NCI-H69 (cell line): ENCODE measurements at regions not wholly inside any gene's neighbourhood (a gene's known extent, or its start where the extent isn't known, plus 50 kb on each side); places are given as distances from the start of the nearest gene placed in this dataset.
A peak's percentile ranks its signal among the peaks of the same experiment; 100 is the strongest.
"Not testable (repeated sequence)": the region's sequence is repeated elsewhere in the genome, so short reads cannot be mapped to it uniquely, and the experiment has no call there.

Experiments used
- DNase-seq: peaks from one replicate; lab custom pipeline; 2025; lab: John Stamatoyannopoulos, UW

- peak; percentile 83 for DNase-seq
Observed at GRCh38 chr12:111248236-111249017, 120.5 kb downstream of the PHETA1 start.

DNA sequence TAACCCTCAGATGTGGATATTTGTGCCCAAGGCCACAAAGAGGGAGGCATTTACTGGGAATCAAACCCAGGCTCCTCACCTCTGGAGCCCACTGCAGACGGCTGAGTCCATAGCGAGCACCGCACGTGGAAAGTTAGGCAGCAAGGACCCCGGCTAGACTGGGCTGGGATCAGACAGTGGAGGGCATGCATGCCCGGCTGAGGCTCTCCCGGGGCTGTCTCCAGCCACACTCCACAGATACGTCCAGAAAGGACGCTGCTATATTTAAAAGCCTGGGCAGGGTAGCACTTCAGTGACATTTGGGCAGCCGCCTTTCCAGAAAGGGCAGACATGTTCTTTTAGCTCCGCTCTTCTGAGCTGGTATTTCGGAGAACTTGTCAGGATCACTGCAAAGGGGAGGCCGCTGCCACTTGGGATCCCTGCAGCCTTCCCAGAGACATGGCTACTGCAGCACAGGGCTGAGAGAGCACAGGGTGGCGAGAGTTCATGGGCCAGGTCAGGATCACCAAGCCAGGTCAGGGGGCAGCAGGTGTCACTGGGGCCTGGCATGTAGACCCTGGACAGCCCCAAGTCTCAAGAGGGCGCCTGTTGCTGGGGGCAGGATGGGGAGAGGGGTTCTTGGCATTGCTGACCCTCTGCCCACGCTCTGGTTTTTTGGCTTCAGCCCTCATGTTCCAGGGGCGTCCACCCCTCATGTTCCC, 121.7 kb downstream of the PHETA1 start:
- DNase-seq, result no peak

DNA sequence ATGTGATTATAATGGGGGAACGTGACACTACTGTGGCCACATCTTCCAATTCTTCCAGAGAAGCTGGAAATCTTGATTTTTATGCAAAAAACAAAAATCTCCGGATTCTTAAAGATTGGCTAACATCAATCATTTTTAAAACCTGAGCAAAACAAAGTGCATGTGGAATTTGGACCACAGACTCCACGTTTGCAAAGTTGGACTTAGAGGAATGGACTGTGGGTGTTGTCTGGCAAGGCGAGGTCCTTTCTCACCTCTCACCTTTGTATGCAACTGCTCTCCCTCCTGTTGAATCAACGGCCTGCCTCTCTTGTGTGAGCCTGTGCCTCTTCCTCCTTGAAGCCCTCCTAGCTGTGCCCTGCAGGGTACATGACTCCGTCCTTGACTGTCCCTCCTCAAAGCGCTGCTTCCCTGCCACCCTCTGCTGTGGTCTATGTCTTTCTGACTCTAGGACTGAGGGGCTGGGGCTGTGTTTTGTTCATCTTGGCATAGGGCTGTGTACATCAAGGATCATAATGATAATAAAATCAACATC, 122.4 kb downstream of the PHETA1 start:
- DNase-seq, result no peak

DNA sequence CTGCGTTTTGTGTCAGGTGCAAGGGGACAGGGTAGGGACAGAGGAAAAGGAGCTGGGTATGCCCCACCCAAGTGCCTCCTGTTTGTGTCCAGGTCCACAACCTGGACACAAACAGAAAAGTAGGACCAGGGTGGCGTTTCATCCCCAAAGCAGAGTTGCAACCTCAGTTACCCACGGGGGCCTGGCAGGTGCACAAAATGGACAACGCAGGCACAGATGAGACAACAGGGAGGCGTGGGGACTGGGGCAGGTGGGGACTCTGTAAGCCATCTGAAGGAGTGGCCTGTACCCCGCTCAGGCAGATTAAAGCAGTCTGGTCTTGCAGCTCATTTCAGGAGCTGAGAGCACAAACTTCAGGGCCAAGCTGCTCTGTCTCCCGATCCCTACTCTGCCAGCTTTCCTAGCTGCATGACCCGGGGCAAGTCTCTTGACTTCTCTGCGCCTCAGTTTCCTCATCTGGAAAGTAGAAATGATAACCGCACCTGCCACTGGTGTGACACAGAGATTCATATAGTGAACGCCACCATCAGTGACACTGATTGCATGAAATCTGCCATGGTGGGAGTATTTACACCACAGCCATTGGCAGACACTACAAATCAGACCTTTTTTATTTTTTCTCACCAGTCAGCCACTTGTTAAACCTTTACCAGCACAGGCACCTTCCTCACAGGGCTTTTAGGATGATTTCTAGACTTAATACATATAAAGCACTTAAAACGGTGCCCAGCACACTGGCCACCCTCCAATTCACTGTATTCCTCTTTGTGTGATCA, 123.0 kb downstream of the PHETA1 start:
- no peak for DNase-seq

DNA sequence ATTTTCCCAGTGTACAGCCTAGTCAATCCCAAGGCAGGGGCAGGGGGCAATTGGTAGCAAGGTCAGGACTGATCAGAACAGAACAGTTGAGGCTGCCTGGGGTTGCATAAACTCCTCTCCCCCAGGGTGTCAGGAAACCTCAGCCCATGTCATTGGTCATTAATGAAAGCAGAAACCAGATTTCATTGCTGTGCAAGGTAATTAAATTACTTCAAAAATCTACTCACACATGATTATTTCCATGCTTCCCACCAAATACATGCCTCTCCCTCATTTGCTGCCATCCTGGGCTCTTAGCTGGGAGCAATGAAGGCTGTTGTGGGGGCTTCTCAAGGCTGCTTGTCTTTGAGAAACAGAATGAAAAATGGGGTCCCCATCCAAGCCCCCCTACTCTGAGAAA, 124.2 kb downstream of the PHETA1 start:
- no peak for DNase-seq

DNA sequence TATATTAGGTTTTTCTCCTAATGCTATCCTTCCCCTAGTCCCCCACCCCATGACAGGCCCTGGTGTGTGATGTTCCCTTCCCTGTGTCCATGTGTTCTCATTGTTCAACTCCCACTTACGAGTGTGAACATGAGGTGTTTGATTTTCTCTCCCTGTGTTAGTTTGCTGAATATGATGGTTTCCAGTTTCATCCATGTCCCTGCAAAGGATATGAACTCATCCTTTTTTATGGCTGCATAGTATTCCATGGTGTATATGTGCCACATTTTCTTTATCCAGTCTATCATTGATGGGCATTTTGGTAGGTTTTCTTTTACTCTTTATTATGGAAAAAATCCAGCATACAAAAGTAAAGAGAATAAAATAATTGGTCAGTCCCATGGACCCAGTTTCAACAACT, 126.1 kb downstream of the PHETA1 start:
- not testable (repeated sequence) for DNase-seq

- peak; percentile 18 for DNase-seq
Observed at GRCh38 chr12:111242184-111242583, 126.7 kb downstream of the PHETA1 start.

DNA sequence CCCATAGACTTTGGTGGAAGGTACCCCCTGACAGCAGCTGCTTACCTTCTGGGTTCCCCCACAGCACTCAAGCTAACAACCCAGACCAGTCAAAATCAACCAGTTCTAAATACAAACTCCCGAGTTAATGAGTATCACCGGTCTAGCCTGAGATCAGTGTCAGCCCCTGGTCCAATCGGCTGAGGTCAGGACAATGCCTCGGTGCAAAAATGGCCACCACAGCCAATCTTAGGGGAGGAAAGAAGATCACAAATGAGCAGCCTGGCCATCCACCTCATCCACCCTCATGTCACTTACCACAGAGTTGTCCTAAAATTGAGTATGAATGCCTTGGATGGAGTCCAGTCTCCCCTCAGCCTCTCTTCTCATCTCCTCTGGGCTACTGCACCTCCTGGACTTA, 128.5 kb downstream of the PHETA1 start:
- DNase-seq, result no peak

GRCh38 chr12:111239235-111239634, 129.7 kb downstream of the PHETA1 start:
- DNase-seq, result no peak

DNA sequence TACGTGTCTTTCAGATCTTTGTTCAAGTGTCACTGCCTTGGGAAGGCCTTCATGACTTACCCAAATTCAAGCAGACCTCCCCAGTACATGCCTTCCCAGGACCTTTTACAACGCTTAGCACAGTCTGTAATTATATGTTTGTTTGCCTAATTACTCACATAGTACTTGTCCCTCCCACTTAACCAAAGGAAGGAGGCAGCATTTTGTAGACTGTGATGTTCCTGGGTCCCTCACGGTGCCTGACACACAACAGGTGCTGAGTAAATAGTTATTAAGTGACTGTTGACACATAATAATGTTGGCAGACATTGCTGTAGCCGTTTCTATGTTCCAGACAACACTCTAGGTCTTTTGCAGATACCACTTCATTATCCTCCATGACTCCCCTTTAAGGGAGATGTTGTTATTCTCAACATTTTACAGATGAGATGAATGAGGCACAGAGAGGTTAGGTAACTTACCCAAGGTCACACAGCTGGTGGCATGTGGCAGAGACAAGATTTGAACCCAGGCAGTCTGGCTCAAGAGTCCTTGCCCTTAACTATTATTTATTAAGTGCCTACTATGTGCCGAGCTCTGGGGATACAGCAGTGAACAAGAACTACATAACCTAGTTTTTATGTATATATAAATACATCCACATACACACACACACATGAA, 130.7 kb downstream of the PHETA1 start:
- peak; percentile 96 for DNase-seq

DNA sequence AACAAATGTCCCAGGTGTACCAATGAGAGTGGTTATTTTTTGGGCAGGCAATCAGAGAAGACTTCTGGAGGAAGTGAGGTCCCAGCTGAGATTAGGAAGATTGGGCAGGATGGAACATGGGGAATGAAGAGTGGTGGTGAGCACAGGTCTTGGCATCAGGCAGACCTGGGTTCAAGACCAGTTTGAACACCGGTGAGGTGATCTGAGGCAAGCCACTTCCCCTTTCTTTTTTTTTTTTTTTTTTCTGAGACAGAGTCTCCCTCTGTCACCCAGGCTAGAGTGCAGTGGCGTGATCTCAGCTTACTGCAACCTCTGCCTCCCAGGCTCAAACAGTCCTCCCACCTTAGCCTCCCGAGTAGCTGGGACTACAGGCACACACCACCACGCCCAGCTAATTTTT, 134.4 kb downstream of the PHETA1 start:
- not testable (repeated sequence) for DNase-seq

DNA sequence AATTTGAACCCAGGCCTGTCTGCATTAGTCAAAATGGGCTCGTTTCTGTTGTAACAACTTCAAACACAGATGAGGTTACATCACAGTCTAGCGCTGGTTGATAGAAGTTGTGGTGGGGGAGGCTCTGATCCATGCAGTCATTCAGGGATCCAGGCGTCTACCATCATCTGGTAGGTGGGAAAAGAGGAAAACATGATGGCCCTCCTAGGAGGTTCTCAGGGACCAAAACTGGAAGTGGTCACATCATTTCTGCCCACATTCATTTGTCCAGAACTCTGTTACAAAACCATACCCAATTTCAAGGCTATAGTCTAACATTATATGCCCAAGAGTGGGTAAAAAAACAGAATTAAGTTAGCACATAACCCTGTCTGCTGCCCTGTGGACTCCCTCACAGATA, 135.1 kb downstream of the PHETA1 start:
- DNase-seq, result no peak

DNA sequence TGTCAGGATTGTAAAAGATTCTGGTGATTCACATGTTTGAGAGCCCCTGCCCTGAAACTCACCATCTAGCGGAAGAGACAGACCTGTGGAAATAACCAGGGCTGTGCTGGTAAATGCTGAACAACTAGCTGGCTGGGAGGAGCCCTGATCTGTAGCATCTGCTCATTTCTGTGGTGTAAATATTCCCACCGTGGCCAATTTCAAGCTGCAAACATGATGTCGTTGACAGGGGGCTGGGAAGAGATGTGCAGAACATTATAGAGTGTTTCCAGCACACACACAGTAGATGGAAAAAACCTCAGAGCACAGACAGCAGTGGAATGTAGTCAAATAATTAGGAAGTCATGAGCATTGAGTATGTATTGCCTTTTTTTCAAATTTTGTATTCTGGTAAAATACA, 138.2 kb downstream of the PHETA1 start:
- DNase-seq, result no peak

- no peak for DNase-seq
Observed at GRCh38 chr12:111228916-111229666, 139.8 kb downstream of the PHETA1 start.

DNA sequence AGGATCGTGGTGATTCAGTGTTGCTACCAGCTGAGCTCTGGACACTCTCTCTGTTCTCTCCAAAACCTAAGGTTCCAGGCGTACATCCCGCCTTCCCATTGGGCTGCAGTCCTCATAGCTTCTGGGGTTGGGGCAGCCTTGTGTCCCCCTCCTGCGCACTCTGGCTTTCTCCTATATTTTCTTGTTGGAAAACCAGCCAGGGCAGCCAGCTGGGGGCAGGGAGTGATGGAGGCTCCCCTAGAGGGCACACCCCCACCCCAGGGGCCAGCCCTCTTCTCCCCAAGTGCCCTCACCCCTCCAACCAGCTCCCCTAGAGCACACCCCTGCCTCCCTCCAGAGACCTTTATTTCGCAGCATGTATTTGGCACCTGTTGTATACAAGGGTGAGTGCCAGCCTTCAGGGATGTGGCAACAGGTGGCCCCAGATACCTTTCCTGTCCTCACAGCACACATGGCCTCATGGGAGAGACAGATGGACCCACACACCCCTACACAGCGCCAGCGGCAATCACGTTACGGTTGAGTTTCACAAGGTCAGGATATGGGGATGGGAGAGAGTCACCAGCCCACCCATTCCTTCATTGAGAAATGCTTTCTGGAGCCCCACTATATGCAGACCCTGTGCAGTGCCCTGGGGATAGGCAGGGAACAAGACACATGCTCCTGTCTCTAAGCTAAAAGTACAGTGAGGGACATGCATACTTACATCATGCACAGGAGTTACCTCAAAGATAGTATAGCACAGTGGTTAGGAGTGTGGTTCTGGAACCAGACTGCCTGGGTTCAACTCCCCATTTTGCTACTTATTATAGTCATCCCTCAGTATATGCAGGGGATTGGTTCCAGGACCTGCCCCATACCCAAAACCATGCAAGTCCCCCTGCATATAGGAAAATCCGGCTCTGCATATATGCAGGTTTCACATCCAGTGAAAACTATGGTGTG, 141.1 kb downstream of the PHETA1 start:
- peak; percentile 48 for DNase-seq

DNA sequence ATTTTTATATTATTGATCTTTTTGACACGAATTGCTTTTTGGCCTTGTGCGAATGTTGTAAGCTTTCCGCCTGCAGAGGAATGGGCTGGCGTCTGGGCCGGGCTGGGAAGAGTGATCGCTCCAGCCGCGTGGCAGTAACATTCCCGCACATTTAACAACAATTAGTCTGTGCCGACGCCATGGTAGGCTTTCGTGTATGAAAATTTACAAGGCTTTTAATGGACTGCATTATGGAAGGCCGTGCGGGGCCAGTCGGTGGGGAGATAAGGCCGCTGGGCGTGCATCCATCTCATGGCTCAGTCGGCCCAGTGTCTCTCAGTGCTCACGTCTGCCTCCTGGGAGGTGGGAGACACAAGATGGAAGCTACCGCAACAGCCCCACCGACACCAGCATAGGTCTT, 142.2 kb downstream of the PHETA1 start:
- no peak for DNase-seq

GRCh38 chr12:111225307-111225706, 143.6 kb downstream of the PHETA1 start:
- DNase-seq, result no peak

DNA sequence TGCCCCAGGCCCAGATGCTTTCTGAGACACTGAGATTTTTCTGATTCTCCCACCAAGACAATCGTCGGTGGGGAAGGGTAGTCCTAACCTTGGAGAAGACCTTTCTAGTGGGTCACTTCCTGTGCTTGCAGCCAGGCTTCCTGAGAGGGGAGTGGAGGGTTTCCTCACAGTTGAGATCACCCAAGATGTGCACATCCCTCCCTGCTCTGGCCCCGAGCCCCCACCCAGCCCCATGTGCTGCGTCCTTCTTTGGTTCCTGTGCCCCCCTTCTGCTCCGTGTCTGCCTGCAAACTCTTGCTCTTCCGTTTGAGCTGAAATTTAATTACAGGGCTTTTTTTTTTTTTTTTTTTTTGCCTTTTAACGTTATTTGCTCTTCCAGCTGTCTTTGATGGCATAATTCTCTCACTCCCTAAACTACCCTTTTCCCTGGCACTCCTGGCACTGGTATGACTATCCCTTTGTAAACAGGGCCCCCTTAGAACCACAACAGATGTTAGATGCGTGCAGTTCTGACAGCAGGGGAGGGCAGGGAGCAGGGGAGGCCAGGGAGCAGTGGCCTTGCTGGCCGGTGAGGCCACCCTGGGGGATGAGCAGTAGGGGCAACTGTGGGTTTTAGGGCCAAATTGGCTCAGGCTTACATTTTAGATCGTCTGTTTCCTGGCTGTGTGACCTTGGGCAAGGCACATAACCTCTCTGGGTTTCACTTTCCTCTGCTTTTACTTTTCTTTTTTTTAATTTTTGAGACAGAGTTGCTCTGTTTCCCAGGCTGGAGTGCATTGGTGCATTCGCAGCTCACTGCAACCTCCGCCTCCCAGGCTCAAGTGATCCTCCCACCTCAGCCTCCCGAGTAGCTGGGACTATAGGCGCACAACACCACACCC, 144.5 kb downstream of the PHETA1 start:
- DNase-seq, result peak; percentile 96

DNA sequence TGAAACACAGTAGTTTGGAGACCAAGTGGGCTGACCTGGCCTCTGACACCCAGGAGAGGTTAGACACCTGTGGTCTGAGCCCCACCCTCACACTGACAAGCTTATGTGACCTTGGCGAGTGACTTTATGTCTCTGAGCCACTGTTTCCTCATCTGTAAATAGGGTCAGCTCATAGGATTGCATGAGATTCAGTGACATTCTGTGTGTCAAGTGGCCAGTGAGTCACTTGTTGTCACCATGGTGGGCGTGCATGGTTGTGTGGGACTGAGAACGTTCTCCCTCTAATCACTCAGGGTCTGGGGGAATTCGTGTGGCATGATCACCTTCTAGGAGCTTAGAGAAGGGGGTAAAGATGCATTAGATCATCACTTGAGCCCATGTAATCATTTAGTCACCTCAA, 146.4 kb downstream of the PHETA1 start:
- peak; percentile 51 for DNase-seq
